SU-DHL-6 (cell line): ENCODE measurements at regions not wholly inside any gene's neighbourhood (a gene's known extent, or its start where the extent isn't known, plus 50 kb on each side); places are given as distances from the start of the nearest gene placed in this dataset.

Source experiments
- H2AFZ ChIP-seq: fragments of 200-600 bp; sonication (generic); 2 replicates; pipeline ENCODE4 v1.6.1; 2014; ENCODE audit warnings: low read depth, mild to moderate bottlenecking, moderate library complexity, mixed read lengths, antibody characterized with exemption, low read length; ENCODE audit not compliant: severe bottlenecking
- H3F3A ChIP-seq: fragments of 200-600 bp; shearing (Covaris generic); 2 replicates; pipeline ENCODE4 v1.6.0; 2016; ENCODE audit warnings: antibody characterized with exemption, mild to moderate bottlenecking; ENCODE audit not compliant: insufficient read depth
- H3K27ac ChIP-seq: fragments of 200-600 bp; sonication (generic); 2 replicates; pipeline ENCODE4 v1.5.1; 2016; ENCODE audit warnings: low read depth, mild to moderate bottlenecking, low read length, moderate library complexity, mixed read lengths
- H3K27me3 ChIP-seq: fragments of 200-600 bp; sonication (generic), shearing (Covaris generic); 2 replicates; pipeline ENCODE4 v1.6.0; 2014; ENCODE audit warnings: mild to moderate bottlenecking, low read length
- H3K36me3 ChIP-seq: fragments of 200-600 bp; sonication (generic); 2 replicates; pipeline ENCODE4 v1.6.1; 2014; ENCODE audit warnings: mild to moderate bottlenecking, low read length, mixed read lengths
- H3K4me2 ChIP-seq: fragments of 300-600, 200-600 bp; shearing (Covaris generic), sonication (generic); 2 replicates; pipeline ENCODE4 v1.6.0; 2014; ENCODE audit warnings: low read length, low read depth, mild to moderate bottlenecking; ENCODE audit not compliant: poor library complexity, severe bottlenecking
- H3K4me3 ChIP-seq: fragments of 200-600 bp; sonication (generic); 2 replicates; pipeline ENCODE4 v1.5.1; 2014; ENCODE audit warnings: antibody characterized with exemption, low read length, mild to moderate bottlenecking, mixed read lengths; ENCODE audit not compliant: insufficient read depth, poor library complexity, severe bottlenecking
- H3K79me2 ChIP-seq: fragments of 200-600 bp; sonication (generic); 2 replicates; pipeline ENCODE4 v1.6.1; 2014; ENCODE audit warnings: mild to moderate bottlenecking, low read length, moderate library complexity; ENCODE audit not compliant: insufficient read depth
- H3K9ac ChIP-seq: fragments of 200-600 bp; sonication (generic); 2 replicates; pipeline ENCODE4 v1.7.0; 2014; ENCODE audit warnings: mild to moderate bottlenecking, low read length
- H3K9me2 ChIP-seq: fragments of 200-600 bp; sonication (generic); replicated peaks from 2 replicates; pipeline ENCODE4 v1.6.1; 2014; ENCODE audit warnings: low read length; ENCODE audit not compliant: insufficient read depth
- H3K9me3 ChIP-seq: fragments of 200-600 bp; sonication (generic); 2 replicates; pipeline ENCODE4 v1.6.1; 2014; ENCODE audit warnings: low read length, mixed read lengths; ENCODE audit not compliant: insufficient read depth
- H4K20me1 ChIP-seq: fragments of 200-600 bp; sonication (generic); 2 replicates; pipeline ENCODE4 v1.6.1; 2014; ENCODE audit warnings: low read depth, mild to moderate bottlenecking, antibody characterized with exemption, low read length, moderate library complexity, mixed read lengths
- CTCF ChIP-seq: fragments of 200-600 bp; sonication (generic); IDR thresholded peaks from one replicate; pipeline ENCODE4 v1.5.1; 2017; ENCODE audit warnings: antibody characterized with exemption, mild to moderate bottlenecking, low read length, moderate library complexity; ENCODE audit not compliant: insufficient read depth, poor library complexity, severe bottlenecking
- EZH2phosphoT487 ChIP-seq: fragments of 200-600 bp; sonication (generic), shearing (Covaris generic); conservative IDR thresholded peaks from 2 replicates; pipeline ENCODE4 v1.6.1; 2018; ENCODE audit warnings: mild to moderate bottlenecking, antibody characterized with exemption, low read length, moderate library complexity, mixed read lengths

GRCh38 chr7:106392144-106392543 is 107.4 kb upstream of the NAMPT start:
- no peak overlapping the region for H3K4me3 ChIP-seq
- H3F3A ChIP-seq, result no peaks in the 10 kb centered on the region
- H3K4me2 ChIP-seq, result no peak overlapping the region
- H2AFZ ChIP-seq, result no peak overlapping the region
- no peaks in the 10 kb centered on the region for H3K9me2 ChIP-seq
- H3K9ac ChIP-seq, result no peak overlapping the region
- TF ChIP-seq EZH2phosphoT487, result no peak
- no peak for TF ChIP-seq CTCF
- H3K79me2 ChIP-seq, result no peaks in the 10 kb centered on the region
- H3K9me3 ChIP-seq, result no peaks in the 10 kb centered on the region
- no peaks in the 10 kb centered on the region for H4K20me1 ChIP-seq
- no peaks in the 10 kb centered on the region for H3K36me3 ChIP-seq
- no peaks in the 10 kb centered on the region for H3K27me3 ChIP-seq
- H3K27ac ChIP-seq, result no peak overlapping the region

GRCh38 chr7:106386958-106387357 is 102.2 kb upstream of the NAMPT start:
- Histone ChIP-seq H3F3A (no peaks in the 10 kb centered on the region), H3K4me2 (no peak overlapping the region), H3K9me2 (no peaks in the 10 kb centered on the region), H3K27ac (no peak overlapping the region), H3K36me3 (no peaks in the 10 kb centered on the region), H3K9ac (no peak overlapping the region), H4K20me1 (no peaks in the 10 kb centered on the region), H3K79me2 (no peaks in the 10 kb centered on the region), H3K27me3 (no peaks in the 10 kb centered on the region), H3K9me3 (no peaks in the 10 kb centered on the region), H2AFZ (no peak overlapping the region), H3K4me3 (no peak overlapping the region)
- TF ChIP-seq EZH2phosphoT487 (no peak), CTCF (no peak)

- no peak overlapping the region for H3K27ac ChIP-seq
- no peaks in the 10 kb centered on the region for H4K20me1 ChIP-seq
- no peaks in the 10 kb centered on the region for H3K9me3 ChIP-seq
- no peaks in the 10 kb centered on the region for H3K9me2 ChIP-seq
- TF ChIP-seq CTCF (no peak), EZH2phosphoT487 (no peak)
- no peak overlapping the region for H3K4me2 ChIP-seq
- no peaks in the 10 kb centered on the region for H3K27me3 ChIP-seq
- no peaks in the 10 kb centered on the region for H3K36me3 ChIP-seq
- no peaks in the 10 kb centered on the region for H3K79me2 ChIP-seq
- H2AFZ ChIP-seq, result no peak overlapping the region
- no peak overlapping the region for H3K9ac ChIP-seq
- no peaks in the 10 kb centered on the region for H3F3A ChIP-seq
- H3K4me3 ChIP-seq, result no peak overlapping the region
Measured at GRCh38 chr7:106384373-106384772, 99.6 kb upstream of the NAMPT start.

GRCh38 chr7:106382929-106383328 is 98.1 kb upstream of the NAMPT start:
- TF ChIP-seq CTCF (no peak), EZH2phosphoT487 (no peak)
- H3K9me3 ChIP-seq, result no peaks in the 10 kb centered on the region
- H3K4me3 ChIP-seq, result no peak overlapping the region

More at GRCh38 chr7:106382929-106383328, 98.1 kb upstream of the NAMPT start:
- Histone ChIP-seq H4K20me1 (no peaks in the 10 kb centered on the region), H3K4me2 (no peak overlapping the region), H3K9me2 (no peaks in the 10 kb centered on the region), H3K9ac (no peak overlapping the region), H3K27me3 (no peaks in the 10 kb centered on the region), H3K79me2 (no peaks in the 10 kb centered on the region), H3K36me3 (no peaks in the 10 kb centered on the region), H2AFZ (no peak overlapping the region), H3F3A (no peaks in the 10 kb centered on the region), H3K27ac (no peak overlapping the region)
